ENCODE measurements at regions not wholly inside any gene's neighbourhood (a gene's known extent, or its start where the extent isn't known, plus 50 kb on each side); places are given as distances from the start of the nearest gene placed in this dataset.

GRCh38 chr20:52913650-52914387, 58.3 kb upstream of the TSHZ2 start:
- POLR2A ChIA-PET, result interaction anchor here (0.9 kb wide), 1 partner anchor 11 kb away, joined by 3 read pairs; no protein-coding TSS in a partner anchor
- H4K20me1 ChIP-seq (ENCODE audit: insufficient read depth, low read length), result no peaks in the 10 kb centered on the region
- DNase-seq (ENCODE audit: low spot score) (peak; percentile 81), FAIRE-seq (peak; percentile 83), ATAC-seq (peak; percentile 88)
- H3K4me1 ChIP-seq (ENCODE audit: insufficient read depth, low read length), result peaks cover 16% of the 10 kb centered on the region
- H3K27ac ChIP-seq (ENCODE audit: extremely low read length, insufficient read depth, low read length), result peak overlapping the region; percentile 15
- CTCF ChIA-PET (ENCODE audit: low intra/inter-chr PET ratio, low total read pairs), result no interaction called here
- BruUV-seq (replicated peaks), result no TSS peak
- 7% methylated on average over 3 of the region's 3 CpGs for WGBS (ENCODE audit: low lambda C conversion rate)
- no peak overlapping the region for H3K9ac ChIP-seq (ENCODE audit: insufficient read depth, low read depth, low read length)
- no peak overlapping the region for H3K4me3 ChIP-seq (replicated peaks in 1 of 3; ENCODE audit: insufficient read depth in 1 of 3, low read depth in 2 of 3, low read length in 3 of 3)
- no peaks in the 10 kb centered on the region for H3K79me2 ChIP-seq (ENCODE audit: insufficient read depth, low read length)
- H3K4me2 ChIP-seq (ENCODE audit: low read depth, low read length), result no peak overlapping the region
- H3K36me3 ChIP-seq (replicated peaks in 1 of 2; ENCODE audit: control insufficient read depth in 1 of 2, insufficient read depth in 2 of 2, low read length in 2 of 2), result no peaks in the 10 kb centered on the region
- no peaks in the 10 kb centered on the region for H3K27me3 ChIP-seq (ENCODE audit: control insufficient read depth in 1 of 2, insufficient read depth in 2 of 2, low read length in 2 of 2)
- no peak overlapping the region for H2AFZ ChIP-seq (ENCODE audit: low read length)
- intact Hi-C loops (cut with micrococcal nuclease; ENCODE audit: unreplicated experiment), result loop anchor here (1.0 kb wide), 1 partner anchor 10 kb away; no protein-coding TSS in a partner anchor
- peaks cover 25% of the 10 kb centered on the region for H3K9me3 ChIP-seq (ENCODE audit: low read length)
- in situ Hi-C loops (cut with HindIII; ENCODE audit: extremely low pct_ligation_motif_present, low pct_unique_long_range_greater_than_20kb), result no loop called here
- TF ChIP-seq ZNF333 (CRISPR knock-in tag; IDR thresholded peaks at IDR 0.05; ENCODE audit: borderline replicate concordance) (no peak), TP53 (CRISPR knock-in tag; conservative IDR thresholded peaks at IDR 0.05) (no peak), ZNF790 (CRISPR knock-in tag; IDR thresholded peaks at IDR 0.05; ENCODE audit: borderline replicate concordance) (no peak), TERF1 (CRISPR knock-in tag; IDR thresholded peaks at IDR 0.05) (no peak), TMF1 (CRISPR knock-in tag; IDR thresholded peaks at IDR 0.05; ENCODE audit: low read depth) (no peak), PAF1 (CRISPR knock-in tag; IDR thresholded peaks at IDR 0.05) (no peak), HHEX (CRISPR knock-in tag; IDR thresholded peaks at IDR 0.05) (no peak), CC2D1A (CRISPR knock-in tag; IDR thresholded peaks at IDR 0.05) (no peak), ETS1 (CRISPR knock-in tag; IDR thresholded peaks at IDR 0.05) (no peak), SOX6 (IDR thresholded peaks at IDR 0.05) (no peak), SOX6 (CRISPR knock-in tag; IDR thresholded peaks at IDR 0.05) (peak; percentile 91), LRRFIP1 (CRISPR knock-in tag; conservative IDR thresholded peaks at IDR 0.05) (no peak), ZFP36L2 (CRISPR knock-in tag; IDR thresholded peaks at IDR 0.05) (no peak), ARNT2 (CRISPR knock-in tag; IDR thresholded peaks at IDR 0.05; ENCODE audit: low read depth) (no peak), ZNF460 (CRISPR knock-in tag; IDR thresholded peaks at IDR 0.05; ENCODE audit: borderline replicate concordance) (no peak; the same call in 1 of the 2 replicates), ZNF562 (CRISPR knock-in tag; IDR thresholded peaks at IDR 0.05; ENCODE audit: borderline replicate concordance) (no peak), IKZF1 (IDR thresholded peaks at IDR 0.05) (no peak), ZNF891 (CRISPR knock-in tag; IDR thresholded peaks at IDR 0.05) (no peak), HNF1B (CRISPR knock-in tag; IDR thresholded peaks at IDR 0.05) (peak; percentile 94), FOXP1 (IDR thresholded peaks at IDR 0.05) (no peak), FOXP1 (CRISPR knock-in tag; IDR thresholded peaks at IDR 0.05) (peak; percentile 89)
